ENCODE measurements at regions not wholly inside any gene's neighbourhood (a gene's known extent, or its start where the extent isn't known, plus 50 kb on each side); places are given as distances from the start of the nearest gene placed in this dataset.

DNA sequence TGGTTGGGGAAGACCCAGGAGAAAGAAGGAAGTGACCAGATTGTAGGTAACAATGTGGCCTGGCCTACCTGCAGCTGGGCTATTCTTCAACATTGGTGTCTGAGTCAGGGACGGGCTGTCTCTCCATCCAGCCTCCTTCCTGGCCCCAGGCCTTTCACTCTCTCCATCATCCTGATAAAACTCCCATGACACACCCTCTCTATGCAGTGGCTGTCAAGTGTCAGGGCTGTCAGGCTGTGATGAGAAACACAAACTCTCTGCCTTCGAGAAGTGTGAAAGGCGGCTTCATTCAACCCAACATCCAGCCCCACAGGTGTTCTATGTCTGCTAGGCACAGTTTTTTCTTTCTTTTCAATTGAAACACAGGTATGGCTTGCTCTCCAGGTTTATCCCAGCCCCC lies 153.3 kb upstream of the VSTM2B start:
- H3K9me3 ChIP-seq: no peaks in the 10 kb centered on the region
- TF ChIP-seq, protein P1, sequence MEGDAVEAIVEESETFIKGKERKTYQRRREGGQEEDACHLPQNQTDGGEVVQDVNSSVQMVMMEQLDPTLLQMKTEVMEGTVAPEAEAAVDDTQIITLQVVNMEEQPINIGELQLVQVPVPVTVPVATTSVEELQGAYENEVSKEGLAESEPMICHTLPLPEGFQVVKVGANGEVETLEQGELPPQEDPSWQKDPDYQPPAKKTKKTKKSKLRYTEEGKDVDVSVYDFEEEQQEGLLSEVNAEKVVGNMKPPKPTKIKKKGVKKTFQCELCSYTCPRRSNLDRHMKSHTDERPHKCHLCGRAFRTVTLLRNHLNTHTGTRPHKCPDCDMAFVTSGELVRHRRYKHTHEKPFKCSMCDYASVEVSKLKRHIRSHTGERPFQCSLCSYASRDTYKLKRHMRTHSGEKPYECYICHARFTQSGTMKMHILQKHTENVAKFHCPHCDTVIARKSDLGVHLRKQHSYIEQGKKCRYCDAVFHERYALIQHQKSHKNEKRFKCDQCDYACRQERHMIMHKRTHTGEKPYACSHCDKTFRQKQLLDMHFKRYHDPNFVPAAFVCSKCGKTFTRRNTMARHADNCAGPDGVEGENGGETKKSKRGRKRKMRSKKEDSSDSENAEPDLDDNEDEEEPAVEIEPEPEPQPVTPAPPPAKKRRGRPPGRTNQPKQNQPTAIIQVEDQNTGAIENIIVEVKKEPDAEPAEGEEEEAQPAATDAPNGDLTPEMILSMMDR (IDR thresholded peaks at IDR 0.05; ENCODE audit: low read depth, low read length): no peak
- H3K36me3 ChIP-seq: no peaks in the 10 kb centered on the region
- no peak overlapping the region for H3K4me3 ChIP-seq (ENCODE audit: low read depth, low read length)
- no peaks in the 10 kb centered on the region for H3K4me1 ChIP-seq
- peaks cover 3% of the 10 kb centered on the region; the same call in 1 of the 2 replicates for H3K27me3 ChIP-seq
- no peak for DNase-seq

DNA sequence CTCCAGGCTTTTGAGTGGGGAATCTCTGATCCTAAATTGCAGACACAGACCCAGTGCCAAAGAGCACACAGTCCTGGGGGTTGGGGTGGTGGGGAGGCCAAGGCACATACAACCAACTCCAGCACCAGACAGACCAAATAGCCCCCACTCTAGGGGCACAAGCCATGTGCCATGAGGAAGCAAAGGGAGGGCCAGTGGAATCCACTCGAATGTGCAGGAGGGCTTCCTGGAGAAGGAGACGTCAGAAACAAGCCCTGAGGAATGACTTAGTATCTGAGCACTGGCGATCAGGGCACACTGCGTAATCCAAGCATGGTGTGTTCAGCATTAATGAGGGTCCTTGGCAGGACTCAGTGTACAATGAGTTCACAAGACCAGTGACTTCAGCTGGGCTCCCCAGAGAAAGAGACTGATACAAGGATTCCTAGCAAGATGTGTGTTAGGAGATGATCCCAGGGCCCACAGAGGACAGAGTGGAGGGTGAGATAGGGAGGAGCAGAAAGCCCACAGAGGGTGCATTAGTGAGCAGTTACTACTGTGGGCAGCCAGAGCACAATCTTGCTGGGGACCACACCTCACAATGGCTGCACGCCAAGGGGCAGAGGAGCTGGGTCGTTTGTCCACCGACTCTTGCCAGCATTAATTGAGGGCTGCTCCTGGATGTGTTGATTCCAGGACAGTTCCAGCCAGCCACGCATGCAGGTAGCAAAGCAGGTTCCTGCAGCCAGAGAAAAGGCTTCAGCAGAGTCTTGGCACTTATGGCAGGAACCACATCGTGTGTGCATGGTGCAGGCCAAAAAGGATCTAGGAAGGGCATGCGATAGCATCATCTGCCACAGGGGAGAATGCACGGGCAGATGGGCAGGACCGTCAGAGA lies 152.6 kb upstream of the VSTM2B start:
- Histone ChIP-seq H3K4me3 (ENCODE audit: low read depth, low read length) (no peak overlapping the region), H3K4me1 (no peaks in the 10 kb centered on the region), H3K9me3 (no peaks in the 10 kb centered on the region), H3K27me3 (peaks cover 3% of the 10 kb centered on the region; the same call in 1 of the 2 replicates), H3K36me3 (no peaks in the 10 kb centered on the region)
- TF ChIP-seq, protein P1 (IDR thresholded peaks at IDR 0.05; ENCODE audit: low read depth, low read length): no peak
- no peak for DNase-seq

DNA sequence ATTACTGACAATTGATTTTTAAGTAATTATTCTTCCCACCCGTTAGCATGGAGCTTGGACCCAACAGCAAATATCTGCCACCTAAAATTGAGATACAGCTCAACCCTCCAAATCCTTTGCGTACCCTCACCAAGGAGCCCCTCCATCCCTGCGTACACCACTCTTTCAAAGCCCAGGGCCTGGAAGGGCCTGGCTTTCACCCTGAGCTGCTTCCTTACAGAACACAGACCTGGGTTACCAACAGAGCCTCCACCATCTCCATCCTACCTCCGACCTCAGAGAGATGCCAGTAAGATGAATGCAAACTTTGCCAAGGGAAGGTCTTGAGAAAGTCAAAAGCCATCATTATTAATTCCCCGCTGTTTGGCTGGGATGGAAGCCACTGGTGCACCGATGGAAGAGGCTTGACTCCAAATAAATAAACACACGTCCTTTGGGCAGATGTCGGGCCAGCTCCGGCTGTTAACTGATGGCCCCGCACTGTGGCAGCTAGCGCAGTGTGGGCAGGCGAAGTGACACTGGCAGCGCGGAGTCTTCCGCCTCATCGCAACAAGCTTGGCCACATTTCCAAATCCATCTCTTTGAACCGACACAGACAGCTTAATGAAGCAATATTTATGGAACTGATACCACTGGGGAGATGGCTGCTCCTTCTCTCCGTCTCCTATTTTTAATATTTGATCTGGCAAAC lies 150.2 kb upstream of the VSTM2B start:
- Histone ChIP-seq H3K27me3 (no peaks in the 10 kb centered on the region), H3K9me3 (no peaks in the 10 kb centered on the region), H3K4me3 (ENCODE audit: low read depth, low read length) (no peak overlapping the region), H3K36me3 (no peaks in the 10 kb centered on the region), H3K4me1 (no peaks in the 10 kb centered on the region)
- DNase-seq: no peak
- TF ChIP-seq, protein P1 (IDR thresholded peaks at IDR 0.05; ENCODE audit: low read depth, low read length): no peak

DNA sequence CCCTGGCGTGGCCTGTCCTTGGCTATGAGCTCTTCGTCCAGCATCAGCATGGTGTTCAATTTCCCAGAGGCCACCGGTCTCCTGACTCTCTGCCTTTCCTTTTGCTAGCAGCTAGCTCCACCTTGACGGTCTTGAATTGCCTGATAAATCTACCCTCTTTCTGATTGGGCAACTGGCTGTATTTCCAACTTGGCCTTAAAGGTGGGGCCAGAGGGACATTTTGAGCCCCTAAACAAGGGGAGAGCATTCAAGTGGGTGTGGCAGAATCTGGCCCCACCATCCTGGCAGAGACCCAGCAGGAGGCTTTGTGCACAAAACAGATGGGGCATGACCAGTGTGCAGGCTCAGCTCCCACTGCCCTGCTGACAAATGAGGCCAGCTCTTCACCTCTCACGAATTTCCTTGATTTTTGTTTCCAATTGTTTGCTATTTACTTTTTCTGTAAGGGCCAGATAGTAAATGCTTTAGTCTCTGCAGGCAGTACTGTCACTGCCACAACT lies 148.9 kb upstream of the VSTM2B start:
- Histone ChIP-seq H3K27me3 (no peaks in the 10 kb centered on the region), H3K4me1 (no peaks in the 10 kb centered on the region), H3K4me3 (ENCODE audit: low read depth, low read length) (no peak overlapping the region), H3K9me3 (no peaks in the 10 kb centered on the region), H3K36me3 (no peaks in the 10 kb centered on the region)
- TF ChIP-seq, protein P1 (IDR thresholded peaks at IDR 0.05; ENCODE audit: low read depth, low read length): no peak
- DNase-seq: no peak

DNA sequence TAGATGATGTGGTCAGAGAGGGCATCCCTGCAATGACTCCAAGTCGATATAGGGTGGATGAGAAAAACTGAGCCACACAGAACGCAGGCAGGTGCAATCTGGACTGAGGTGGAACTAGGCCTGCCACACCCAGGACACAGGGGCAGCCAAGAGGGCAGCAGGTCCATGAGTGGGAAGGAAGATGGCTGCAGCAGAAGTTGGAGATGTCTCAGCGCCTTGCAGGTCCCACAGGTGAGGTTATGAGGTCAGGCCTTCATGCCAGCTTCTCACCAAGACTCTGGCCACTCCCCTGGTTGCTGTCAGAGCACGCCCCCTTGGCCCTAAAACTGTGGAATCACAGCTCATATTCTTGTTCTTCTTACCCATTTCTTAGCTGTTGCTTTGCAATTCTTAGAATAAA lies 147.7 kb upstream of the VSTM2B start:
- Histone ChIP-seq H3K4me3 (ENCODE audit: low read depth, low read length) (no peak overlapping the region), H3K27me3 (no peaks in the 10 kb centered on the region), H3K9me3 (no peaks in the 10 kb centered on the region), H3K4me1 (no peaks in the 10 kb centered on the region), H3K36me3 (no peaks in the 10 kb centered on the region)
- DNase-seq: no peak
- TF ChIP-seq, protein P1 (IDR thresholded peaks at IDR 0.05; ENCODE audit: low read depth, low read length): no peak
